Sigmoid colon (tissue), 6 donors: ENCODE measurements at regions not wholly inside any gene's neighbourhood (a gene's known extent, or its start where the extent isn't known, plus 50 kb on each side); places are given as distances from the start of the nearest gene placed in this dataset.

Experiments used
- DNase-seq: peaks from one replicate; pipeline ENCODE4 v3.0.0-alpha.2; 2019
- H3K27ac ChIP-seq, 4 donors: fragments of 200-600 bp; sonication (generic); one replicate each; pipeline ENCODE4 v1.5.1; 2016 to 2019; ENCODE audit warnings: mild to moderate bottlenecking in 1 of 4
- H3K27me3 ChIP-seq, 3 donors: fragments of 200-600 bp; sonication (generic); one replicate each; pipeline ENCODE4 v1.5.1; 2019; ENCODE audit warnings: mild to moderate bottlenecking in 1 of 3
- H3K36me3 ChIP-seq, 4 donors: fragments of 200-600 bp; sonication (generic); one replicate each; pipeline ENCODE4 v1.5.1; 2016 to 2019
- H3K4me1 ChIP-seq, 4 donors: fragments of 200-600 bp; sonication (generic); one replicate each; pipeline ENCODE4 v1.5.1; 2017 to 2019
- H3K4me3 ChIP-seq, 4 donors: fragments of 200-600 bp; sonication (generic); one replicate each; pipeline ENCODE4 v1.5.1; 2017 to 2019; ENCODE audit warnings: mild to moderate bottlenecking in 2 of 4, moderate library complexity in 1 of 4
- H3K9me3 ChIP-seq, 4 donors: fragments of 200-600 bp in 3 of 4; sonication (generic) in 3 of 4; one replicate each; pipeline versions ENCODE4 v1.5.1 to v1.6.1; 2013 to 2019
- CTCF ChIP-seq, 4 experiments: fragments of 450-650 bp in 3 of 4; fragments of 200-600 bp in 1 of 4; IDR thresholded peaks; one replicate each; pipeline ENCODE4 v1.5.1; 2016 to 2019; ENCODE audit warnings: antibody characterized with exemption in 4 of 4, mild to moderate bottlenecking in 3 of 4, moderate library complexity in 2 of 4
- EP300 ChIP-seq, 4 donors: sonication (generic); formaldehyde crosslinking; IDR thresholded peaks; one replicate each; pipeline ENCODE4 v1.6.1; 2017; ENCODE audit warnings: antibody characterized with exemption in 4 of 4
- POLR2A ChIP-seq, 2 donors: fragments of 450-650 bp; IDR thresholded peaks; one replicate each; pipeline ENCODE4 v1.6.1; 2016; ENCODE audit warnings: antibody characterized with exemption in 2 of 2, mild to moderate bottlenecking in 2 of 2, moderate library complexity in 2 of 2
- POLR2AphosphoS5 ChIP-seq, 4 donors: sonication (generic); formaldehyde crosslinking; IDR thresholded peaks; one replicate each; pipeline ENCODE4 v1.6.1; 2017; ENCODE audit warnings: antibody characterized with exemption in 4 of 4
- WGBS, 2 donors: extraction: QIAGEN DNeasy Blood & Tissue Kit; methylation state at CpG; one replicate each; pipeline ENCODE4 v1.1.7; 2013; 5-methylcytosine and 5-hydroxymethylcytosine counted together
- intact Hi-C: fragments of 100-400 bp; cut with DNase I; formaldehyde crosslinking; loops from one replicate; pipeline ENCODE4 v1.15.1; 2023
- donor health status: healthy with polysubstance abuse.
- donor health status: healthy.

GRCh38 chrX:42988700-42989099 lies 210.7 kb upstream of the PPP1R2C start:
- intact Hi-C loops, result no loop called here
- TF ChIP-seq EP300 (IDR thresholded peaks at IDR 0.05) (no peak), CTCF (IDR thresholded peaks at IDR 0.05) (no peak), POLR2A (IDR thresholded peaks at IDR 0.05) (no peak), POLR2AphosphoS5 (IDR thresholded peaks at IDR 0.05) (no peak)
- Histone ChIP-seq H3K27me3 (no peaks in the 10 kb centered on the region), H3K9me3 (no peaks in the 10 kb centered on the region), H3K27ac (no peak overlapping the region), H3K4me1 (no peaks in the 10 kb centered on the region), H3K36me3 (no peaks in the 10 kb centered on the region), H3K4me3 (no peak overlapping the region)
- 87 to 92% methylated on average over 1 of the region's 1 CpG for WGBS, 2 donors
- DNase-seq, result no peak

- Histone ChIP-seq H3K4me1 (no peaks in the 10 kb centered on the region), H3K36me3 (no peaks in the 10 kb centered on the region), H3K9me3 (no peaks in the 10 kb centered on the region), H3K4me3 (no peak overlapping the region), H3K27me3 (no peaks in the 10 kb centered on the region), H3K27ac (no peak overlapping the region)
- WGBS, 2 donors, result 80 to 83% methylated on average over 3 of the region's 3 CpGs
- intact Hi-C loops, result no loop called here
- no peak for DNase-seq
- no peak for TF ChIP-seq EP300 (IDR thresholded peaks at IDR 0.05)
- no peak for TF ChIP-seq POLR2A (IDR thresholded peaks at IDR 0.05)
- no peak for TF ChIP-seq POLR2AphosphoS5 (IDR thresholded peaks at IDR 0.05)
- no peak for TF ChIP-seq CTCF (IDR thresholded peaks at IDR 0.05)
Observed at GRCh38 chrX:42992199-42992943, 214.4 kb upstream of the PPP1R2C start.

- no peaks in the 10 kb centered on the region for H3K27me3 ChIP-seq
- H3K4me1 ChIP-seq, result no peaks in the 10 kb centered on the region
- intact Hi-C loops, result no loop called here
- no peaks in the 10 kb centered on the region for H3K36me3 ChIP-seq
- H3K4me3 ChIP-seq, result no peak overlapping the region
- no peaks in the 10 kb centered on the region for H3K9me3 ChIP-seq
- no peak overlapping the region for H3K27ac ChIP-seq
- no peak for DNase-seq
- 62 to 79% methylated on average over 3 of the region's 3 CpGs for WGBS, 2 donors
- TF ChIP-seq POLR2AphosphoS5 (IDR thresholded peaks at IDR 0.05) (no peak), CTCF (IDR thresholded peaks at IDR 0.05) (no peak), POLR2A (IDR thresholded peaks at IDR 0.05) (no peak), EP300 (IDR thresholded peaks at IDR 0.05) (no peak)
Observed at GRCh38 chrX:42996861-42997260, 218.9 kb upstream of the PPP1R2C start.

GRCh38 chrX:43000121-43000520 lies 222.2 kb upstream of the PPP1R2C start:
- DNase-seq, result no peak
- Histone ChIP-seq H3K4me1 (no peaks in the 10 kb centered on the region), H3K9me3 (no peaks in the 10 kb centered on the region), H3K27ac (no peak overlapping the region), H3K27me3 (no peaks in the 10 kb centered on the region), H3K4me3 (no peak overlapping the region), H3K36me3 (no peaks in the 10 kb centered on the region)
- intact Hi-C loops, result no loop called here
- 54 to 73% methylated on average over 2 of the region's 2 CpGs for WGBS, 2 donors
- TF ChIP-seq EP300 (IDR thresholded peaks at IDR 0.05), result no peak
- no peak for TF ChIP-seq POLR2AphosphoS5 (IDR thresholded peaks at IDR 0.05)
- TF ChIP-seq CTCF (IDR thresholded peaks at IDR 0.05), result no peak
- TF ChIP-seq POLR2A (IDR thresholded peaks at IDR 0.05), result no peak
